Upper lobe of right lung (tissue), 1 donor: ENCODE measurements at regions not wholly inside any gene's neighbourhood (a gene's known extent, or its start where the extent isn't known, plus 50 kb on each side); places are given as distances from the start of the nearest gene placed in this dataset.

ENCODE experiments used
- ATAC-seq: fragments of 200-7000 bp; cut with Tn5 transposase; one replicate; pipeline ENCODE4 v1.9.1; 2020; ENCODE audit warnings: mild to moderate bottlenecking, moderate library complexity
- DNase-seq: peaks from one replicate; pipeline ENCODE4 v3.0.0-alpha.2; 2020
- H3K27ac ChIP-seq: fragments of 200-600 bp; one replicate; pipeline ENCODE4 v1.8.0; 2022
- H3K27me3 ChIP-seq: fragments of 200-600 bp; one replicate; pipeline ENCODE4 v1.8.0; 2022; ENCODE audit warnings: mild to moderate bottlenecking
- H3K36me3 ChIP-seq: fragments of 200-600 bp; one replicate; pipeline ENCODE4 v1.8.0; 2022
- H3K4me1 ChIP-seq: fragments of 200-600 bp; one replicate; pipeline ENCODE4 v1.8.0; 2022
- H3K4me3 ChIP-seq: fragments of 200-600 bp; one replicate; pipeline ENCODE4 v1.8.0; 2022; ENCODE audit warnings: mild to moderate bottlenecking
- H3K9me3 ChIP-seq: fragments of 200-600 bp; one replicate; pipeline ENCODE4 v1.8.0; 2022
- CTCF ChIP-seq: fragments of 200-600 bp; IDR thresholded peaks from one replicate; pipeline ENCODE4 v1.8.0; 2022; ENCODE audit warnings: antibody characterized with exemption
- intact Hi-C: fragments of 100-400 bp; cut with DNase I; formaldehyde crosslinking; loops from one replicate; pipeline ENCODE4 v1.11.0; 2022
- donor health status: DM: no; HTN: yes; CAD: no; lungs with severe emphysema.

DNA sequence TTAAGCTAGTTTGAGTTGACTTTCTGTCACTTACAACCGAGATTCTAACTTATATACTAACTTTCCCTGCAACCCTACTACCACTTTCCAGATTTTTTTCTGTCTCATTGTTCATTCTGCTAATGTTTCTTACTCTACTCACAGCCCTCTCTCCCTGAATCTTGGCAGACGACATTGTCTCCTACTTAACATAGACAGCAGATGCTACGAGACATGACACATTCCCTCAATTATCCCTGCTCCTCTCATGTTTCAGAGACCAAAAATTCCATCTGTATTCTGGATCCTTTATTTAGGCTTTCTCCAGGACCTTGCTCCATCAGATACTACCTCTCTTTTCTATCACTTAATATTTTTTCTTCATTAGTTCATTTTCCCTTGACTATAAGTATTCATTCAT lies 379.1 kb upstream of the TEX13C start:
- intact Hi-C loops: no loop called here
- ATAC-seq: no peak

DNA sequence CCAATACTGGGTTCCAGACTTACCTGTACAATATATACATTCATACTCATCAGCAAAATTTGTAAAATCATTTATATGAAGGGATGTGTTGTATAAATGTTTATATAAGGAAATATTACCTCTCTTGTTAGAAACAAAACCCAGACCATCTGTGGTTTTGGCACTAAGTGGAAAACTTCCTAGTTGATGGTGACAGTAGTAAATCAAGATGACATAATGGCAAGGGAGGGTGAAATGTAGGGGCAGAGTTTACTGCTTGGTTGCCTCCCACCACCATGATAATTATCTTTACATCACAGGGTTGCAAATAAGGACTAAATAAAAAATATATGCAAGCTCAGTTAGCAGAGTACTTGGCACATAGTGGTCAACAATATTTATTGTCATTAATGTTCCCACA lies 365.3 kb upstream of the TEX13C start:
- Histone ChIP-seq H3K4me3 (no peak overlapping the region), H3K27me3 (no peaks in the 10 kb centered on the region), H3K4me1 (no peaks in the 10 kb centered on the region), H3K27ac (no peak overlapping the region), H3K9me3 (no peaks in the 10 kb centered on the region), H3K36me3 (no peaks in the 10 kb centered on the region)
- intact Hi-C loops: no loop called here
- DNase-seq (no peak), ATAC-seq (no peak)
- TF ChIP-seq CTCF: no peak

More for the DNA sequence above, 379.1 kb upstream of the TEX13C start:
- Histone ChIP-seq H3K36me3 (no peaks in the 10 kb centered on the region), H3K4me1 (no peaks in the 10 kb centered on the region), H3K27me3 (no peaks in the 10 kb centered on the region), H3K9me3 (no peaks in the 10 kb centered on the region), H3K27ac (no peak overlapping the region), H3K4me3 (no peak overlapping the region)
- TF ChIP-seq CTCF: no peak
- DNase-seq: no peak

- DNase-seq (no peak), ATAC-seq (no peak)
- Histone ChIP-seq H3K4me1 (no peaks in the 10 kb centered on the region), H3K27me3 (no peaks in the 10 kb centered on the region), H3K36me3 (no peaks in the 10 kb centered on the region), H3K9me3 (no peaks in the 10 kb centered on the region), H3K27ac (no peak overlapping the region), H3K4me3 (no peak overlapping the region)
- TF ChIP-seq CTCF: no peak
- intact Hi-C loops: no loop called here
Observed at GRCh38 chrX:124960454-124960853, 359.2 kb upstream of the TEX13C start.

DNA sequence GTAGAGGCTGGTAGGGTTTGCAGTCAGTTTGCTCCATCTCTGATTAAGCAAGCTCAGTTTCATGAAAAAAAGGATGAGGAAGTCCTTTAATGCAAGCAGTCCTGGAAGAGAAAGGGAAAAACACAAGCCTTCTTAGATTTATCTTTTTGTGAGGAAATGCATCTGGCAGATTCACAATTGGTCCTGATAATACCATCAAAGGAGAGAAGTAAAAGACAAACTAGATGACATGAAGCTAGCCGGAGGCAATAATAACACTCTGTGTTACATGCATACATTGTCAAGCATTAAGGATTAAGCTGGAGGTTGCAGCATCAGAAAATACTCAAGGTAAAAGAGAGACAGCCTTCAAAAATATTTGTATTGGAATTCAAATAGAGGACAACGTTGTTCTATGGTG lies 356.0 kb upstream of the TEX13C start, which contains the start of gene TENM1:
Gene TENM1 (minus strand): TSS at position 101 of the 400 bp plus-strand sequence.
- no peak for TF ChIP-seq CTCF

GRCh38 chrX:124975456-124975855 lies 344.2 kb upstream of the TEX13C start:
- no peak for DNase-seq
- intact Hi-C loops: no loop called here
- Histone ChIP-seq H3K27ac (no peak overlapping the region), H3K4me3 (no peak overlapping the region), H3K4me1 (no peaks in the 10 kb centered on the region), H3K36me3 (no peaks in the 10 kb centered on the region), H3K27me3 (no peaks in the 10 kb centered on the region), H3K9me3 (no peaks in the 10 kb centered on the region)
- no peak for ATAC-seq
- TF ChIP-seq CTCF: no peak

More for the DNA sequence above, 356.0 kb upstream of the TEX13C start, which contains the start of gene TENM1:
- intact Hi-C loops: no loop called here
- Histone ChIP-seq H3K4me1 (no peaks in the 10 kb centered on the region), H3K27ac (no peak within 1 kb of the TSS), H3K9me3 (no peaks in the 10 kb centered on the region), H3K4me3 (no peak within 1 kb of the TSS), H3K36me3 (no peaks in the 10 kb centered on the region), H3K27me3 (no peaks in the 10 kb centered on the region)
- no peak for ATAC-seq
- DNase-seq: no peak

- Histone ChIP-seq H3K27ac (no peak overlapping the region), H3K27me3 (no peaks in the 10 kb centered on the region), H3K4me1 (no peaks in the 10 kb centered on the region), H3K36me3 (no peaks in the 10 kb centered on the region), H3K9me3 (no peaks in the 10 kb centered on the region), H3K4me3 (no peak overlapping the region)
- TF ChIP-seq CTCF: no peak
- DNase-seq (no peak), ATAC-seq (no peak)
- intact Hi-C loops: no loop called here
Observed at GRCh38 chrX:124981420-124981819, 338.3 kb upstream of the TEX13C start.
